NCI-H345 treated with DMSO at 0.1 percent for 48 hours (cell line): ENCODE measurements at regions not wholly inside any gene's neighbourhood (a gene's known extent, or its start where the extent isn't known, plus 50 kb on each side); places are given as distances from the start of the nearest gene placed in this dataset.

Source experiments
- DNase-seq: peaks from one replicate; lab custom pipeline; 2025; ENCODE audit not compliant: unreplicated experiment; lab: John Stamatoyannopoulos, UW

DNA sequence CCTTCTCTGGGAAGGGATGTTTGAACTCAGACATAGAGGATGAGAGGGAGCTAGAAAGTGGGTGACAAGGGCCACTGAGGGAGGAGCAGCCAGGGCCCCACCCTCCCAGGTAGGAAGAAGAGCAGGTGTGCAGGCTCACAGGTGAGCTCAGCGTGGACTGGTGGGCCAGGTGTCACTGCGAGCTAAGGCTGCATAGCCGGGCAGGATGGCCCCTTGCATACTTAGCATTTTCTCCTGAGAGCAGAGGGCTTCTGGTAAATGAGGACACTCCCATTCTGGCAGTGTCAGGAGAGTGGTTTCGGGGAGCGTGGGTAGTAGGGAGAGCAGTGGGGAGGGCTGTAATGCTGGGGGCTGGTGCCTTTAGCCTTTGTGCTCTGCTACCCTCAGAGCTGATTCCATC is 843.4 kb downstream of the TBC1D22A start:
- no peak for DNase-seq

GRCh38 chr22:47605441-47605840 is 843.0 kb downstream of the TBC1D22A start:
- DNase-seq: no peak

- DNase-seq: no peak
Measured at GRCh38 chr22:47604563-47604962, 842.1 kb downstream of the TBC1D22A start.

DNA sequence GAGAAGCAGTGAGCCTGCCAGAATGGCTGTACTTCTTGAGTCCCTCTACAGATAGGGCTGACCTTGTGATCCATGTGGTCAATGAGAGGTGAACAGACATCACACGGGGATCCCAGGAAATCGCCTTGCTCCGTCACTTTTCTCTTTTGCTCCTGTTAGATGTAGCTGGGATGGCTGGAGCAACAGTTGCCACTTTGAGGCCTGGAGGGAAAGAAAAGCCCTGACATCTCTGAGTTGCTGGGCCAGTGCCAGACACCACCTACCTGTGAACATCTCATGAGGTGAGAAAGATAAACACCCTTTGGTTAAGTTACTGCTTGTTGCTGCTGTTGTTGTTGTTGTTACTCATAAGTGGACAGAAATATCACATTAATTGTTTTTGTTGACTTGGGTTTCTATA is 840.3 kb downstream of the TBC1D22A start:
- no peak for DNase-seq

- no peak for DNase-seq
Measured at GRCh38 chr22:47601666-47602065, 839.2 kb downstream of the TBC1D22A start.

DNA sequence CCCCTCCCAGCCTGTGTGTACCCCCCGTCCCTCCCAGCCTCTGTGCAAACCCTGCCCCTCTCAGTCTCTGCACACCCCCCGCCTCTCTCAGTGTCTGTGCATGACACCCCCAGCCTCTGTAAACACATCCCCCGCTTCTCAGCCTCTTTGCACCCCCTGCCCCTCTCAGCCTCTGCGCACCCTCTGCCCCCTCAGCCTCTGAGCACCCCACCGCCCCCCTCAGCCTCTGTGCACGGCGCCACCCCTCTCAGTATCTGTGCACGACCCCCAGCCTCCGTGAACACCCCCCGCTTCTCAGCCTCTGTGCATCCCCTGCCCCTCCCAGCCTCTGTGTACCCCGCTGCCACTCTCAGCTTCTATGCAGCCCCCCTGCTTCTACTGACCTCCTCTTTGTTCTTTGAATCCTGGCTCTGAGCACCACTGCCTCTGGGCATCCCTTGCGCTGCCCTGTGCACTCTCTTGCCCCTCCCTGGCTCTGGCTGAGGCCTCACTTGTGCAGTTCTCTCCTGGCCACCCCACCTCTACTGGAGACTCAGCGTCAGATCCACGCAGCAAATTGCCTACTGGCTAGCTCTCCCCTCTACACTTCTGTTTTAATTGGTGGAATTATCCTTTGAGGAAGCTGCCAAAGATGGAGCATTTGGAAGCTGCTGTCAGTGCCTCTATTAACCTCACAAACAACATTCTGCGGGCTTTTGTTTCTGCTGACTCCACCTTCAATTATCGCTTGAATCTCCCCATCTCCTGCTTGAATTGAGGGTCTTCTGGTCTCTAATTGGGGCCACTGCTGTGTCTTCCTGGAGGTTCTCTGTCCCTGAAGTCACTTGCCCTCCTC is 838.6 kb downstream of the TBC1D22A start:
- no peak for DNase-seq

- no peak for DNase-seq
Measured at GRCh38 chr22:47600281-47600680, 837.8 kb downstream of the TBC1D22A start.

- DNase-seq: no peak
Measured at GRCh38 chr22:47599753-47600152, 837.3 kb downstream of the TBC1D22A start.

DNA sequence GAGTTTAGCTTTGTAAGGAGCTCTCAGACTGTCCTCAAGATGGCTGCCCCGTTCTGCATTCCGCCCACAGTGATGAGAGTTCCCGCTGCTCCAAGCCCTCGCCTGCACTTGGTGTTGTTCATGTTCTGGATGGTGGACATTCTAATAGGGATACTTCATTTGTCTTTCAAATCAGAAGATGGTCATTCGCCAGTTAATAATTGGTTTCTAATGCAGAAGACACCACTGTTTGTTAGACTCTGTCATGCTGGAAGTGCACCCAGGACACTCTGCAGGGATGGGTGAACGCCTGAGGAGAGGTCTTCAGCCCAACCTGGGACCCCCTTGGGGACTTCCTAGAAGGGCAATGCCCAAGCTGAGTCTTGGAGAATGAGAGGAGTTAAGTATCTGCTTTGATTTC is 836.4 kb downstream of the TBC1D22A start:
- no peak for DNase-seq

DNA sequence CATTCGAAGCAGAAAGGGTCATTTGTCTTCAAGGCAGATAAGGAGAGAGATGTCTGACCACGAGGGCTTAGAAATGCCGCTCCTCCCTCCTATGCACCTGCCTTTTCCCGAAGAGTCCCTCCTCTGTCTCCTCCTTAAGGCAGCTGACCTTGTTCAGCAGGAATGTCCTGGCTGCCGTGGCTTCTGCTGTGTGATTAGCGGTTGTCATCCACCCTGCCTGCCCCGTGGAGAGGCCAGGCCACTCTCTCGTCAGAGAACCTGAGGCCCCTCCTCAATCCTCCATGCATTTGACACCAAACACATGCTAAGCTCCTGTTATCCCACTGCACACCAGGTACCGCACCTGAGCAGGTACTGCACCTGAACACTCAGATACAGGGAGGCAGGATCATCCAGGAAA is 834.6 kb downstream of the TBC1D22A start:
- no peak for DNase-seq

GRCh38 chr22:47596176-47596690 is 833.8 kb downstream of the TBC1D22A start:
- DNase-seq: no peak

DNA sequence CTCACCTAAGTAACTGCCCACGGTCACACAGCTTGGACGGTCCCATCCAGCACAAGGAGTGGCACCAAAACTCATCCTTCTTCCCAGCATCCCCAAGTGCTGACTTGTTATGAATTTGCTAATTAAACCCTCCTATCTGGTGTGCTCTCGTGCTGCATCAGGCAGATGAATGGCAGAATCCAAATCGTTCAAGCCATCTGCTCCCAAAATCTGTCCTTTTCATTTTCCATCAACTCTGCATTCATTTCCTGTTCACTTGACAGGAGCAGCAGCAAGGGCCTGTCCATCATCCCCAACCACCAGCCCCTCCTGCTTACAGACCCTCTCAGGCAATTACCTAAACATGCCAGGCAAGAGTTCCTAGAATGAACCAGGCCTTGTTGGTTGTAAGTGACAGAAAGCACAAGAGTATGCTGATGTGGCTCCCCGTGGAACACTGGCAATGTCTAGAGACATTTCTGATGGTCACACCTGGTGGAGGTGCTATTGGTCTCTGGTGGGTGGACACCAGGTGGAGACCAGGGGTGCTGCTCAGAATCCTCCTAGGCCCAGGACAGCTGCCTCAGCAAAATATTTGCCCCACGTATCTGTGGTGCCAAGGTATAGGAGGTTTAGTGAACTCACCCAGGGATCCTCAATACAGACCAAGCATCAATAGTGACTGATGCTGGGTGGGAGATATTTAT is 832.5 kb downstream of the TBC1D22A start:
- no peak for DNase-seq

- DNase-seq: no peak
Measured at GRCh38 chr22:47593911-47594311, 831.5 kb downstream of the TBC1D22A start.

DNA sequence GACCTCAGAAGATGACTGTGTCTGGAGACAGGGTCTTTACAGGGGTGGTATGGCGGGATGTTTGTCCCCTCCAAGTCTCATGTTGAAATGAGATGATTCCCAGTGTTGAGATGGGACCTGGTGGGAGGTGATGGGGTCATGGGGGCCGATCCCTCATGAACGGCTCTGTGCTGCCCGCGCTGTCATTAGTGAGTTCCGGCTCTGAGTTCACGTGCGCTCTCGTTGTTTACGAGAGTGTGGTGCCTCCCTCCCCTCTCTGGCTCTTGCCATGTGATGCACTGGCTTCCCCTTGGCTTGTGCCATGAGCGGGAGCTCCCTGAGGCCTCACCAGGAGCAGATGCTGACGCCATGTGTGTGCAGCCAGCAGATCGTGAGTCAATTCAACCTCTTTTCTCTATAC is 830.8 kb downstream of the TBC1D22A start:
- DNase-seq: no peak

GRCh38 chr22:47592791-47593190 is 830.3 kb downstream of the TBC1D22A start:
- no peak for DNase-seq

- DNase-seq: no peak
Measured at GRCh38 chr22:47591709-47592108, 829.3 kb downstream of the TBC1D22A start.

- DNase-seq: no peak
Measured at GRCh38 chr22:47591016-47591415, 828.6 kb downstream of the TBC1D22A start.

DNA sequence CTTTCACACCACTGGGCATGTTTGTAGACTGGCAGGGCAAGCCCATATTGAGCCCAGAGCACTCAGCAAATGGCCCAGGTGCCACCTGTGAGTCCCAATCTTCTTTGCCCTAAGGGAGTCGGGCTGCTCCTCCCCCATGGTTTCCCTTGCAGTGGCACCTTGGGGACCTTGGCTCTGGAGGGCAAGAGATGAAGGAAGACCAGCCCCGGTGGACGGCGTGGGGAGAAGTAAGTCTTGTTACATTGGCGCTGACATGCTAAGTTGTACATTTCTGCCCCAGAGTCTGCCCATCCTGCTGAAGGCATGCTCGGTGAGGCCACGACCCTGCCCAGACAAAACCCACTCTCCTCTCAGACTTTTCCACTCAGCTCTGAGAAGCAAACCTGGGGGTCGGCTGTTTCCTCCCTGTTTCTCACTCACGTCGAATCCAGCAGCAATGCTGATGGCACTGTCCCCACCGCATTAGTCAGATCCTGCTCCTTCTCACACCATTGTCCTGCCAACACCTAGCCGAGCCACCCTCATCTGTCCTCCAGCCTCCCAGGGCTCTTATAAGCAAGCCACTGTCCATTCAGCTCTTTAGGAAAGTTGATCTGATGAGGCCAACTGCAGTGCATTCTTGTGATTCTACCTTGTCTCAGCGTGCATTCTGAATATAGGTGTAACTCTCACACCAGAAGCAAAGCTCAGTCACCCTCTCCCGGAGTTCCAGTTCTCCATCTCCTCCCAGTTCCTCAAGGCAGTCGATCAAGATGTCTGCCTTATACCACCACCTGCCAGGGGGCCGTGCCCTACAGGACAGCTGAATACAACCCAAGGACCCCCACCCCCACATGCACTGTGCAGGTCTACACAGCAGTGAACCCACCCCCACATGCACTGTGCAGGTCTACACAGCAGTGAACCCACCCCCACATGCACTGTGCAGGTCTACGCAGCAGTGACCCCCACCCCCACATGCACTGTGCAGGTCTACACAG is 827.1 kb downstream of the TBC1D22A start:
- no peak for DNase-seq

DNA sequence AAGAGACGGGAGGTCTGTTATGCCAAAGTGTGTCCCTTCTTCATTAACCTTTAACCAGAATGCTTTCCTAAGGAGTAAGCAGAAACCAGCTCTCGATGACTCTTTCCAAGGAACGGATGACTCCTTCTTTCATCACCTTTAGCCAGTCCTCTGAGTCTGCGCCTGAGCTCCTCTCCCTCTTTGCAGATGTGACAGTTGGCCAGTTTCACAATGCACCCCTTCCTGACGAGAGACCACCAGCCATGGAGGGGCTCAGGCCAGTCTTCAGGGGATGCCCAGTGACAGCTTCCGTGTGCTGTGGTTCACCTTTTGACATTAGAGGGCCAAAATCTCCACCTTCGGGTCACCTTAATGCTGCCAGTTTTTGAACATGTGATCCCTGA is 826.1 kb downstream of the TBC1D22A start:
- DNase-seq: no peak

GRCh38 chr22:47587861-47588577 is 825.6 kb downstream of the TBC1D22A start:
- no peak for DNase-seq

GRCh38 chr22:47587361-47587760 is 824.9 kb downstream of the TBC1D22A start:
- DNase-seq: no peak
